ENCODE measurements at regions not wholly inside any gene's neighbourhood (a gene's known extent, or its start where the extent isn't known, plus 50 kb on each side); places are given as distances from the start of the nearest gene placed in this dataset.

DNA sequence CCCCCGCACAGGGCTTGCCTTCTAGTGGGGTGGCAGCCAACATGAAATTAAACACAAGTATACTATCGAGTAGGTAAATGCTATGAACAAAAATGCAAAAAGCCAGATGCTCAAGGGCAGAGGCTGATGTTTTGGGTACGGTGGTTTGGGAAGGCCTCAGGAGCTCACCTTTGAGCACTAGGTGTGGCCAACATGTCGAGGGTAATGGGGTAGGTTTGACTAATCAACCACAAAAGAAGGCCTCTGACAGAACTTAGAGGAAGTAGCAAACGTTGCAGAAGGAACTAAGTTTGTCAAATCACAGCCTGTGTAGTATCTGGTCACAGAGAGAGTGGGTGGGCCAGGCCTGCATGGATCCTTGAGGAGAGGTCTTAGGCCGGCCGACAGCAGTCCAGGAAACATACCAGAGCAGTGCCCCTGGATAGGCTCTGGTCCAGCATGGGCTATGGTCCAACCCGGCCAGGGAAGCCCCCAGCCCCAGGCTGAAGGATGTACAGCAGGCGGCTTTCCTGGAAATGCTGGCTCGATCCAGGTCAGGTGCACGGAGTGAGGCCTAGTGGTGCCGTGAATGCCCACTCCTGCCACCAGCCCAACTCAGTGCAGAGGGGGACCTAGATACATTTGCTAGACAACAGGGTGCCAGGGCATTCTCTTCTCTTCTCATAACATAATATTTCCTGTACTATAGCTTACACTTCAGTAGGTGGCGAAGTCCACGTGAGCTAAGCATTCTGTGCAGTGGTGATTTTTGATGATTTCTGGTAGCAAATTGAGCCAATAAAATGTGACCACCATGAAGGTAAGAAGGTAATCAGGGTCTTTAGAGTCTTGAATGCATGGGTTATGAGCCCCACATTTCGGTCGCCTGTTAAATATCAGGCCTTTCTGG lies 56.3 kb upstream of the CD93 start:
- TF ChIP-seq ZNF629 (tag by site-specific recombination; IDR thresholded peaks at IDR 0.05), result no peak
- TF ChIP-seq GLI2 (tag by site-specific recombination; IDR thresholded peaks at IDR 0.05; ENCODE audit: borderline replicate concordance, low read depth), result no peak
- TF ChIP-seq RBAK (tag by site-specific recombination; IDR thresholded peaks at IDR 0.05), result no peak
- no peak for TF ChIP-seq CTCF (tag by site-specific recombination; IDR thresholded peaks at IDR 0.05)
- no peak for TF ChIP-seq ZNF248 (tag by site-specific recombination; IDR thresholded peaks at IDR 0.05)
- TF ChIP-seq TCF7L2 (IDR thresholded peaks at IDR 0.05; ENCODE audit: borderline replicate concordance, low read depth, low read length), result no peak
- TF ChIP-seq YY1 (tag by site-specific recombination; IDR thresholded peaks at IDR 0.05), result no peak
- no peak for TF ChIP-seq ZNF114 (tag by site-specific recombination; IDR thresholded peaks at IDR 0.05)
- TF ChIP-seq ZNF623 (tag by site-specific recombination; IDR thresholded peaks at IDR 0.05), result no peak
- TF ChIP-seq GLI4 (tag by site-specific recombination; IDR thresholded peaks at IDR 0.05), result no peak
